Activated naive CD4-positive, alpha-beta T cell treated with anti-CD3 and anti-CD28 coated beads, Interleukin-2, amount 10 ng/mL, durations not matched to agents 7 days and 5 days (primary cell): ENCODE measurements at regions not wholly inside any gene's neighbourhood (a gene's known extent, or its start where the extent isn't known, plus 50 kb on each side); places are given as distances from the start of the nearest gene placed in this dataset.

ENCODE experiments used
- CTCF ChIA-PET: fragments of 350-600 bp; sonication (Branson Sonifier 250); formaldehyde crosslinking; loops from one replicate; lab custom pipeline; 2021; ENCODE audit warnings: antibody characterized with exemption; lab: Charles Lee
- DNase-seq: peaks from one replicate; pipeline ENCODE4 v3.0.0-alpha.2; 2020
- H3K27ac Mint-ChIP-seq: one replicate; pipeline ENCODE4 v1.8.0; 2021; ENCODE audit warnings: mild to moderate bottlenecking, moderate library complexity, mixed read lengths
- H3K27me3 Mint-ChIP-seq: one replicate; pipeline ENCODE4 v1.8.0; 2021; ENCODE audit warnings: mild to moderate bottlenecking, mixed read lengths
- H3K36me3 Mint-ChIP-seq: one replicate; pipeline ENCODE4 v1.8.0; 2021; ENCODE audit warnings: mixed read lengths
- H3K4me1 Mint-ChIP-seq: one replicate; pipeline ENCODE4 v1.8.0; 2021; ENCODE audit warnings: mixed read lengths
- H3K4me3 Mint-ChIP-seq: one replicate; pipeline ENCODE4 v1.8.0; 2021; ENCODE audit warnings: mild to moderate bottlenecking, moderate library complexity, mixed read lengths
- H3K9me3 Mint-ChIP-seq: one replicate; pipeline ENCODE4 v1.8.0; 2021; ENCODE audit warnings: mixed read lengths

DNA sequence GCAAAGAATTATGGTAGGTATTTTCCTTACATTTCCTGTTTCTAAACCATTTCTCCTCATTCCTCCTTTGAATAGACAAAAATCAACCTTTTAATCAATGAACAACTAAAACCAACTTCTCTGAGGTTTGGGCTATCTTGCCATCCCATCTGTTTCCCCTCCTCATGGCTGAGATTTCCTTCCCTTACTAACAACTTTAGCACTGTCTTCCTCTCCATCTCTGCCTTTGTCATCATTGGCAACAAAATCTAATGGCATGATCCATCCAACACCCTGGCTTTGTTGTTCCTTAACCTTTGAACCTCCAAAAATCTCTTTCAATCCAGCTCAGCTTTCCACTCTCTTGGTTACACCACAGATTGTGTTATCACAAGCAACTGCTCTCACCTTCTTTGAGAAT, 95.3 kb upstream of the FAM136A start:
- Mint-ChIP-seq H3K27ac (no peak overlapping the region), H3K36me3 (no peaks in the 10 kb centered on the region), H3K4me3 (no peak overlapping the region), H3K27me3 (peaks cover 29% of the 10 kb centered on the region), H3K9me3 (no peaks in the 10 kb centered on the region), H3K4me1 (no peaks in the 10 kb centered on the region)
- CTCF ChIA-PET, result interaction anchor here (0.6 kb wide), 1 partner anchor 355 kb away, joined by 3 read pairs; no protein-coding TSS in a partner anchor
- no peak for DNase-seq

DNA sequence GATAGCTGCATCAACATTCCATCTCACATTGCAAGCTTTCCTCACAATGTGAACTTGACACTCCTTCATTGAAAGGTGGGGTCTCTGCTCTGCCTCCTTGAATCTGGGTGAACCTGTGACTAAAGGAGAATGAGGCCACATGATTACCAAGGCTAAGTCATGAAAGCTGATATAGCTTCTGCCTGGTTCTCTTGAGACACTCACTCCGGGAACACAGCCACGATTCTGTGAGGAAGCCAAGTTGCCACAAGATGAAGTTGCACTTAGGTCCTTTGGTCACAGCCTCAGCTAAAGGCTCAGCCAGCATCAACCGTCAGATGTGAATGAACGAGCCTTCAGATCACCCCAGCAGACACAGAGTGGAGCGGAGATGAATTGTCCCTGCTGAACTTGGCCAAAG, 94.7 kb upstream of the FAM136A start:
- DNase-seq, result no peak
- H3K4me1 Mint-ChIP-seq, result no peaks in the 10 kb centered on the region
- H3K36me3 Mint-ChIP-seq, result no peaks in the 10 kb centered on the region
- H3K27ac Mint-ChIP-seq, result no peak overlapping the region
- H3K27me3 Mint-ChIP-seq, result peaks cover 29% of the 10 kb centered on the region
- H3K9me3 Mint-ChIP-seq, result no peaks in the 10 kb centered on the region
- H3K4me3 Mint-ChIP-seq, result no peak overlapping the region
- CTCF ChIA-PET, result interaction anchor here (0.6 kb wide), 1 partner anchor 355 kb away, joined by 3 read pairs; no protein-coding TSS in a partner anchor

DNA sequence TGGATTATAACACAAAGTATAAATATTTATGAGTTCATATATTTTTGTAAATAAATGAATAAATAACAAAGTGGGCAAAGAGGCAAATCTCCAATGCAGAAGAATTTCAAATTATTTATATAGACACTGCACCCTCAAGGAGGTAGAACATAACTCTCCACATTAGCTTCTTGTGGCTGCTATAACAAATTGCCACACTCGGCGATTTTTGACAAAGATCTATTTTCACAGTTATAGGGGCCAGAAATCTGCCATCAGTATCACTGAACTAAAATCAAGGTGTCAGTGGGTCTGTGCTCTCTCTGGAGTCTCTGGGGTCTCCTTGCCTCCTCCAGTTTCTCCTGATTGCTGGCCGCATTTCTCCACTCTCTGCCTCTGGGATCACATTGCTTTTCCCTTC, 92.0 kb upstream of the FAM136A start:
- CTCF ChIA-PET, result no interaction called here
- DNase-seq, result no peak
- Mint-ChIP-seq H3K36me3 (no peaks in the 10 kb centered on the region), H3K4me1 (no peaks in the 10 kb centered on the region), H3K27ac (no peak overlapping the region), H3K4me3 (no peak overlapping the region), H3K9me3 (no peaks in the 10 kb centered on the region), H3K27me3 (peaks cover 20% of the 10 kb centered on the region)

DNA sequence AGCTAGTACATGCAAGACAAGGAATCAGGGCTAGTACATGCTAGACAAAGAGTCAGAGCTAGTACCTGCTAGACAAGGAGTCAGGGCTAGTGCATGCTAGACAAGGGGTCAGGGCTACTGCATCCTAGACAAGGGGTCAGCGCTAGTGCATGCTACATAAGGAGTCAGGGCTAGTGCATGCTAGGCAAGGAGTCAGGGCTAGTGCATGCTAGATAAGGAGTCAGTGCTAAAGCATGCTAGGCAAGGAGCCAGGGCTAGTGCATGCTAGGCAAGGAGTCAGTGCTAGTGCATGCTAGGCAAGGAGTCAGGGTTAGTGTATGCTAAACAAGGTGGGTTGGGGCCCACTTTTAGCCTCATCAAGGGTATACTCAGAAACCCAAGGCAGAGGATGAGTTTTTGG, 90.1 kb upstream of the FAM136A start:
- DNase-seq, result no peak
- no peaks in the 10 kb centered on the region for H3K4me1 Mint-ChIP-seq
- CTCF ChIA-PET, result no interaction called here
- H3K27me3 Mint-ChIP-seq, result peaks cover 4% of the 10 kb centered on the region
- no peaks in the 10 kb centered on the region for H3K36me3 Mint-ChIP-seq
- H3K4me3 Mint-ChIP-seq, result no peak overlapping the region
- H3K9me3 Mint-ChIP-seq, result no peaks in the 10 kb centered on the region
- no peak overlapping the region for H3K27ac Mint-ChIP-seq

DNA sequence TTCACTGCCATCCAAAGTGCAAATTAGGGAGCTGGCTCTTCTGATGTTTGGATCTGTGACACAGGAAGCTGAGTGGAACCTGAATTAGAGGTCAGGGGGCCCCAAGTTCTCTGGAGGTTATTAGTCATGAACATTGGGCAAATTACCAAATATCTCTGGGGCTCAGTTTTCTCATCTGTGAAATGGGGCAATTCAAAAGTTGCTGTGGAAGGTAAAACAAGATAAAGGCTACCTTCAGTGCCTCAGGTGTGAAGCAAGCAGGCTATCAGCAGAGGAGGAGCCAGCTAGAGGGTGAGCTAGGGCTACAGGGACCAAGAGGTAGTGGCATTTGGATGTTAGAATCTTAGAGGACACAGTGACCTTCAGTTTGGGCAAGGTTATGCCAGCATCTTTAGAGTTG, 89.4 kb upstream of the FAM136A start:
- no peaks in the 10 kb centered on the region for H3K4me1 Mint-ChIP-seq
- H3K4me3 Mint-ChIP-seq, result no peak overlapping the region
- H3K36me3 Mint-ChIP-seq, result no peaks in the 10 kb centered on the region
- H3K27me3 Mint-ChIP-seq, result no peaks in the 10 kb centered on the region
- no peaks in the 10 kb centered on the region for H3K9me3 Mint-ChIP-seq
- H3K27ac Mint-ChIP-seq, result no peak overlapping the region
- CTCF ChIA-PET, result no interaction called here
- no peak for DNase-seq

DNA sequence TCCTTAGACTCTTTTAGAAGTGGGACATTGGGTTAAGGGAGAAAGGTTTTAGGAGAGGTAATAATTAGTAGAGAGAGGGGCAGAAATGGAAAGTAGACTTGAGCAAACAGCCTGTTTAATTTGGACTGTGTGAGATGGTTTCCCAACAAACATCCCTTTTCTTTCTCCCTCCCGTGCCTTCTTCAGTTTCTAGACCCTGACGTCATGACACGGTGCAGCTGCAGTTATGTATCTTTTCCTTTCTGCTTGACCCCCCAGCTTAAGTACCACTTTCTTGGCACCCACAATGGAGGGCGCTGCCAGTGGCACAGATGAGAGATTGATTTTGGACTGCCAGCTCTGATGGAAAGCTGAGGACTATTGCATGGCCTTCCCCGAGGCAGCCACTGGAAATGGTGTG, 86.9 kb upstream of the FAM136A start:
- no peak for DNase-seq
- H3K9me3 Mint-ChIP-seq, result no peaks in the 10 kb centered on the region
- H3K27ac Mint-ChIP-seq, result no peak overlapping the region
- no peaks in the 10 kb centered on the region for H3K27me3 Mint-ChIP-seq
- CTCF ChIA-PET, result interaction anchor here (0.5 kb wide), 1 partner anchor 20 kb away, joined by 4 read pairs; no protein-coding TSS in a partner anchor
- H3K4me3 Mint-ChIP-seq, result no peak overlapping the region
- no peaks in the 10 kb centered on the region for H3K4me1 Mint-ChIP-seq
- H3K36me3 Mint-ChIP-seq, result no peaks in the 10 kb centered on the region

DNA sequence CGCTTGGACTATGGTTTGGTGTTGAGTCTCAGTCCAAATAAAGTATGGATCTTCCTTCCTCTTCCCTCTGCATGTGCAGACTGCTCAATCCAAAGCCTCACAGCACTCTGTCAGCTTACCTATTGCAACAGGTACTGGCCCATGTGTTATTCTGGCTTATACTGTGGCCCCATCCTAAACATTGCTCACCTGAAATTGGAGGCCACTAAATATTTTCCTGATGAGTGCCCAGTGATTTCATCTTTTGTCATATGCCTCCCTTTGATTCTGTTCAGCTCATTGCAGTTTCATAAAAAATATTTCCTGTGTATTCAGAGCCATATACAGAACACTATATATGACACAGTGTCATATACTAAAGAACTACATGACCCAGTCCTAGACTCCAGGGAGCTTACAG, 86.3 kb upstream of the FAM136A start:
- no peak overlapping the region for H3K4me3 Mint-ChIP-seq
- CTCF ChIA-PET, result interaction anchor here (0.5 kb wide), 1 partner anchor 21 kb away, joined by 4 read pairs; no protein-coding TSS in a partner anchor
- no peaks in the 10 kb centered on the region for H3K4me1 Mint-ChIP-seq

DNA sequence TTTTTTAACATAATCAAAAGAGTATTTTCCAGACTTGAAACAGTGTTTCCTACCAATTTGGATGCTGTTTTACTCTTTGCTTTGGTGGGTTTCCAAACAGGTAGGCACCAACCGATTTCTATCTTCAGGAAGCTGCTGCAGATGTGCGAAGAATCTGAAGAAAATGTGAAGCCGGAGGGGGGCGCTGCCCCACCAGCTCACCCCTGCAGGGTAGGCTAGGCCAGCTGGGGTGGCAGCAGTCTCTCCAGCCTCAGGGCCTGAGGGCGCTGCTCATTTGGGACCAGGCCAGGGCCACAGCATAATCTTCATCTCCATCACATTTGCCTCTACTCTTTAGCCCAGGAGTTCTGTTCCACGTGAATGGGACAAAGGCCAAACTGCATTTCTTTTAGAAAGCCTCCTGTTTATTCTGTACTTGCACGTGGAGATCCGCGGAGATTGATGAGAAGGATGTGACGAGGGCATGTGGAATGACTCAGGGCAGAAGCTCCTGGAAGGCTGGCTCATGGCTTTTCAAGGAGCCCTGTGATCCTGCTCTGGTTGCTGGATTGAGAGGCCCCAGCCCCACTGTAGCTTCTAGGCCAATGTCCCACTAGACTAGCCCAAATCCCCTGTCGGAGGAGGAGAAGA, 84.2 kb upstream of the FAM136A start:
- Mint-ChIP-seq H3K27me3 (peaks cover 9% of the 10 kb centered on the region), H3K4me1 (no peaks in the 10 kb centered on the region), H3K27ac (no peak overlapping the region), H3K9me3 (no peaks in the 10 kb centered on the region), H3K36me3 (no peaks in the 10 kb centered on the region), H3K4me3 (no peak overlapping the region)
- CTCF ChIA-PET, result no interaction called here
- DNase-seq, result no peak

More for the DNA sequence above, 86.3 kb upstream of the FAM136A start:
- no peak for DNase-seq
- no peak overlapping the region for H3K27ac Mint-ChIP-seq
- H3K27me3 Mint-ChIP-seq, result peaks cover 2% of the 10 kb centered on the region
- no peaks in the 10 kb centered on the region for H3K9me3 Mint-ChIP-seq
- no peaks in the 10 kb centered on the region for H3K36me3 Mint-ChIP-seq

DNA sequence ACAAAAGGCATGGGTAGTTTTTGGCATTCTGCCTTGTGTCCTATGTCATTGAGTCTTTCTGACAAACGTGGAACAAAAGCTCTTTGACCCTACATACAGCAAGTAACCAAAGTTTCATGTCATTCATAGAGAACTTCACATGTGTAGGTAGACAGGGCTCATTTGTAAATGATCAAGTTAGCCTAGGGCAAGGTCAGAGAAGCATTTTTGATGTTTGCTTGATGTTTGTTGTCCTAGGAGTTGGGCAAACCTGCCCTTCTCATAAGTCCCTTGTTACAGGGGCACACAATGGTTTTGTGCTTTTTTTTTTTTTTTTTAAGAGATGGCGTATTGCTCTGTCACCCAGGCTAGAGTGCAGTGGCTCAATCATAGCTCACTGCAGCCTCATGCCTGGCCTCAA, 83.3 kb upstream of the FAM136A start:
- H3K27ac Mint-ChIP-seq, result no peak overlapping the region
- CTCF ChIA-PET, result no interaction called here
- no peak overlapping the region for H3K4me3 Mint-ChIP-seq

DNA sequence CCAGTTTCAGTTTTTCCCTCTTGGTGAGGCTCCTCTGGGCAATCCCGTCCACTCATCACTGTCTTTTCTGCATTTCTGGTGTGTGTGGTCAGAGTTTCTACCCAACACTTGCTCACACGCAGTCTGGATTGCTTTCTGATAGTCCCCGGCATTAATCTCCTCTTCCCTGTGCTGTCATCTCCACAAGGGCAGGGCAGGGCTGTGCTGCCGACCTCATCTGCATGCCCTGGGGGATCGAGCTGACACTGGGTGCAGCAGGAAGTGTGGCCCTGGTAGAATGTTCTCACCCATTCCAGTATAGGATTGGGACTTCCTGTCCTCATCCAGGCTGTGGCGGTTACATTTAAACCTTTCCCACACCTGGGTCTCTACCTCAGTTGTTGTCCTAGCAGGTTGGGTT, 80.0 kb upstream of the FAM136A start:
- no peaks in the 10 kb centered on the region for H3K36me3 Mint-ChIP-seq
- no peak overlapping the region for H3K4me3 Mint-ChIP-seq
- no peak for DNase-seq
- CTCF ChIA-PET, result no interaction called here
- H3K9me3 Mint-ChIP-seq, result no peaks in the 10 kb centered on the region
- H3K27me3 Mint-ChIP-seq, result peaks cover 13% of the 10 kb centered on the region
- H3K27ac Mint-ChIP-seq, result no peak overlapping the region
- no peaks in the 10 kb centered on the region for H3K4me1 Mint-ChIP-seq

More for the DNA sequence above, 83.3 kb upstream of the FAM136A start:
- no peaks in the 10 kb centered on the region for H3K36me3 Mint-ChIP-seq
- H3K4me1 Mint-ChIP-seq, result no peaks in the 10 kb centered on the region
- no peak for DNase-seq
- H3K27me3 Mint-ChIP-seq, result peaks cover 9% of the 10 kb centered on the region
- H3K9me3 Mint-ChIP-seq, result no peaks in the 10 kb centered on the region

DNA sequence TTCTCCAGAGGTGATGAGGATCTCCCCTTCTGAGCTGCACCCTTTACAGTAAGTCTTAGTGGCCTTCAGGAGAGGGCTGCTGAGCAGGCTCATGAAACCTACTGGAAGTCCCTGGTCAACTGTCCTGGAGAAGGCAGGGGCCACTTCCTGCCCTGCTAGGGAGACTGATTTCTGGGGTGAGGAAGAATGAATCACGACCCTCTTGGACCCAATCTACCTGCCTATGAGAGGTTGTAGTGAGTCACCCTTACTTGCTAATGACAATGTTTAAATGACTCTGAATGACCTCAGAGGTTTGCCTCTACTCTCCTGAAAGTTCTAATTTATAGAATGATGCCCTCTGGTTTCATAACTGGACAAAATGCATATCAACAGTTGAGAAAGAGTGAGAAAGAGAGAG, 79.4 kb upstream of the FAM136A start:
- DNase-seq, result no peak
- no peaks in the 10 kb centered on the region for H3K9me3 Mint-ChIP-seq
- H3K27ac Mint-ChIP-seq, result no peak overlapping the region

DNA sequence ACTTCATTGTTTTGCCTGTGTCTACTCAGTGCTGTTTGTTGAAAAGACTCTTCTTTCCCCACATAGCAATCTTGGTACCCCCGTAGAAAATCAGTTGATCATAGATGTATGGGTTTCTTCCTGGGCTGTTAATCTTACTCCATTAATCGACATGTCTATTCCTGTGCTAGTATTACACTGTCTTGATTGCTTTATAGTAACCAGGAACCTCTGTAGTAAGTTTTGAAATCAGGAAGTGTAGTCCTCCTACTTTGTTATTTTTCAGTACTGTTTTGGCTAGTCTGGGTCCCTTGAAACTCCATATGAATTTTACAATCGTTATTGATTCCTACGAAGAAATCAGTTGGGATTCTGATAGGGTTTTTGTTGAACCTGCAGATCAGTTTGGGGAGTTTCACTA, 78.8 kb upstream of the FAM136A start:
- Mint-ChIP-seq H3K27me3 (peaks cover 13% of the 10 kb centered on the region), H3K4me1 (no peaks in the 10 kb centered on the region), H3K27ac (no peak overlapping the region), H3K36me3 (no peaks in the 10 kb centered on the region), H3K9me3 (no peaks in the 10 kb centered on the region), H3K4me3 (no peak overlapping the region)
- no peak for DNase-seq
- CTCF ChIA-PET, result no interaction called here

More for the DNA sequence above, 79.4 kb upstream of the FAM136A start:
- Mint-ChIP-seq H3K4me3 (no peak overlapping the region), H3K4me1 (no peaks in the 10 kb centered on the region), H3K36me3 (no peaks in the 10 kb centered on the region), H3K27me3 (peaks cover 13% of the 10 kb centered on the region)
- CTCF ChIA-PET, result no interaction called here

DNA sequence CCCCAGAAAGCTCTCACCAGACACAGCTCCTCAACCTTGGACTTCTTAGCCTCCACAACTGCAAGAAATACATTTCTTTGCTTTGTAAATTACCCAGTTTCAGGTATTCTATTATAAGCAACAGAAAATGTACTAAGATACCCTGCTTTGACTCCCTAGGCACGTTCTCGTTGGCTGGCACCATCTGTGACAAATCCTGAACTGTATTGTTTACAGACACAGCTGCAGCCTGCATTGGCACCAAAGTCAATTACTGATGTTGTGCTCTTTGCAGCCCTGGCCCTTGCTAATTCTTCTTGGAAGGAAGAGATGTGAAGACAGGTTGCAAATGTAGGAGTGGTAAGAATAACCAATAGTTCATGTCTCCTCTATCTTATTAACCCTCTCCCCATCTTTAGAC, 72.7 kb upstream of the FAM136A start:
- Mint-ChIP-seq H3K27me3 (peaks cover 12% of the 10 kb centered on the region), H3K36me3 (no peaks in the 10 kb centered on the region), H3K4me3 (no peak overlapping the region), H3K4me1 (no peaks in the 10 kb centered on the region), H3K27ac (no peak overlapping the region), H3K9me3 (no peaks in the 10 kb centered on the region)
- no peak for DNase-seq
- CTCF ChIA-PET, result no interaction called here

DNA sequence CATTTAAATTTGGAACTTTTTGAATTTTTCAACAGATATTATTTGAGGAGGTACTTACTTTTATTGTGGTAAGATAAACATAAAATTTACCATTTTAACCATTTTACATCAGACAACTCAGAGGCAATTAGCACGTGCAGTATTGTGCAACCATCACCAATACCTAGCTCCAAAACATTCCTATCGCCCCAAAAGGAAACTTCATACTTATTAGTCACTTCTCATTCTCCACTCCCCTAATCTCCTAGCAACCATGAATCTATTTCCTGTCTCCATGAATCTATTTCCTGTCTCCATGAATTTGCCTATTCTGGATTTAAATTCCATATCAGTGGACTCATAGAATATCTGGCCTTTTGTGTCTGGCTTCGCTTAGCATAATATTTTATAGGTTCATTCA, 69.9 kb upstream of the FAM136A start:
- Mint-ChIP-seq H3K27me3 (peaks cover 9% of the 10 kb centered on the region), H3K36me3 (no peaks in the 10 kb centered on the region), H3K27ac (no peak overlapping the region), H3K4me3 (no peak overlapping the region), H3K9me3 (no peaks in the 10 kb centered on the region), H3K4me1 (no peaks in the 10 kb centered on the region)
- DNase-seq, result no peak
- CTCF ChIA-PET, result no interaction called here

DNA sequence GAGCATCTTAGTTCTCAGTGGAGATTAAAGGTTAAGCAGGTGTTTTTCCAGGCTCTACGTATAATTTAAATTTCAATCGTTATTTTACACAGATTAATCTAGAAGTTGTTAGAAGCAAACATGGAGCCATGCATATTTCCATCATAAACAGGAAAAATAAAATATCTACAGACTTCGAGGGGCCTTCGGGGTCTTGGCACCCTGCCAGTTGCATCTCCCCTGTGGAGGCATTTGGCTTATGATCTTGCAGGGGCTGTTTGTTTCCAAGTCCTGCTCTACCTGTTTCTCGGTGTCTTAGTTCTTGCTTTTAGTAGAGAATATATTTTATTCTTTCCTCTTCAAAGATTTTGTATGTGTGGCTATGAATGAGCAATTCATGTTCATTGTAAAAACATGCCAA, 67.2 kb upstream of the FAM136A start:
- no peak for DNase-seq
- Mint-ChIP-seq H3K27ac (no peak overlapping the region), H3K36me3 (no peaks in the 10 kb centered on the region), H3K9me3 (no peaks in the 10 kb centered on the region), H3K4me3 (no peak overlapping the region), H3K27me3 (peaks cover 9% of the 10 kb centered on the region), H3K4me1 (no peaks in the 10 kb centered on the region)
- CTCF ChIA-PET, result interaction anchor here (0.6 kb wide), 1 partner anchor 303 kb away, joined by 3 read pairs; no protein-coding TSS in a partner anchor
